ENCODE measurements at regions not wholly inside any gene's neighbourhood (a gene's known extent, or its start where the extent isn't known, plus 50 kb on each side); places are given as distances from the start of the nearest gene placed in this dataset.

- H3K27ac ChIP-seq, result no peak overlapping the region
- TF ChIP-seq ZFX (IDR thresholded peaks at IDR 0.05), result no peak
These were observed 170.4 kb upstream of the CACNA1E start for GRCh38 chr1:181312946-181313345.

GRCh38 chr1:181313466-181313865, 169.9 kb upstream of the CACNA1E start:
- no peak overlapping the region for H3K27ac ChIP-seq
- no peak for TF ChIP-seq CTCF (conservative IDR thresholded peaks at IDR 0.05)
- no peak for TF ChIP-seq ZFX (IDR thresholded peaks at IDR 0.05)

- no peak overlapping the region for H3K27ac ChIP-seq
- no peak for TF ChIP-seq CTCF (conservative IDR thresholded peaks at IDR 0.05)
- no peak for TF ChIP-seq ZFX (IDR thresholded peaks at IDR 0.05)
These were observed 169.3 kb upstream of the CACNA1E start for GRCh38 chr1:181314010-181314409.

- H3K27ac ChIP-seq, result no peak overlapping the region
- TF ChIP-seq CTCF (conservative IDR thresholded peaks at IDR 0.05) (no peak), ZFX (IDR thresholded peaks at IDR 0.05) (no peak)
These were observed 168.4 kb upstream of the CACNA1E start for GRCh38 chr1:181314959-181315358.

- TF ChIP-seq CTCF (conservative IDR thresholded peaks at IDR 0.05) (no peak), ZFX (IDR thresholded peaks at IDR 0.05) (no peak)
- no peak overlapping the region for H3K27ac ChIP-seq
These were observed 165.9 kb upstream of the CACNA1E start for GRCh38 chr1:181317261-181317930.

GRCh38 chr1:181318022-181318857, 165.1 kb upstream of the CACNA1E start:
- H3K27ac ChIP-seq, result no peak overlapping the region
- TF ChIP-seq ZFX (IDR thresholded peaks at IDR 0.05) (no peak), CTCF (conservative IDR thresholded peaks at IDR 0.05) (no peak)

GRCh38 chr1:181318858-181319235, 164.5 kb upstream of the CACNA1E start:
- TF ChIP-seq ZFX (IDR thresholded peaks at IDR 0.05) (no peak), CTCF (conservative IDR thresholded peaks at IDR 0.05) (no peak)
- no peak overlapping the region for H3K27ac ChIP-seq

Measured in C4-2B (cell line).